SK-N-MC (cell line): ENCODE measurements at regions not wholly inside any gene's neighbourhood (a gene's known extent, or its start where the extent isn't known, plus 50 kb on each side); places are given as distances from the start of the nearest gene placed in this dataset.

Source experiments
- DNase-seq: peaks from one replicate; pipeline ENCODE4 v3.0.0-alpha.2; 2011; ENCODE audit warnings: low read depth, low spot score
- H3K27ac ChIP-seq: fragments of 200-600 bp; sonication (generic); 2 replicates; pipeline ENCODE4 v1.5.1; 2016; ENCODE audit warnings: mixed run types
- H3K36me3 ChIP-seq: fragments of 200-600 bp; sonication (generic); 2 replicates; pipeline ENCODE4 v1.6.1; 2017; ENCODE audit warnings: antibody characterized with exemption, low read length, mixed read lengths; ENCODE audit not compliant: insufficient read depth
- H3K4me3 ChIP-seq: fragments of 200-600 bp; sonication (generic); 2 replicates; pipeline ENCODE4 v1.5.1; 2016
- H3K9ac ChIP-seq: fragments of 200-600 bp; sonication (generic); 2 replicates; pipeline ENCODE4 v1.8.0; 2017; ENCODE audit warnings: mixed run types, mixed read lengths; ENCODE audit not compliant: insufficient read length
- H3K9me3 ChIP-seq: fragments of 200-600 bp; sonication (generic); 2 replicates; pipeline ENCODE4 v1.6.1; 2017; ENCODE audit warnings: low read depth, mild to moderate bottlenecking, antibody characterized with exemption, low read length, moderate library complexity, mixed read lengths
- EZH2 ChIP-seq: fragments of 200-600 bp; sonication (generic); IDR thresholded peaks from one replicate; pipeline ENCODE4 v1.6.1; 2017; ENCODE audit warnings: antibody characterized with exemption
- FOXP2 ChIP-seq: optimal IDR thresholded peaks from 2 replicates; pipeline ENCODE3; 2011; ENCODE audit warnings: mild to moderate bottlenecking, moderate library complexity; ENCODE audit not compliant: insufficient read depth; ENCODE audit errors: extremely low read length, control extremely low read depth
- POLR2AphosphoS5 ChIP-seq: IDR thresholded peaks from 2 replicates; pipeline ENCODE4 v1.6.1; 2012; ENCODE audit warnings: mild to moderate bottlenecking, low read depth, low read length, borderline replicate concordance

DNA sequence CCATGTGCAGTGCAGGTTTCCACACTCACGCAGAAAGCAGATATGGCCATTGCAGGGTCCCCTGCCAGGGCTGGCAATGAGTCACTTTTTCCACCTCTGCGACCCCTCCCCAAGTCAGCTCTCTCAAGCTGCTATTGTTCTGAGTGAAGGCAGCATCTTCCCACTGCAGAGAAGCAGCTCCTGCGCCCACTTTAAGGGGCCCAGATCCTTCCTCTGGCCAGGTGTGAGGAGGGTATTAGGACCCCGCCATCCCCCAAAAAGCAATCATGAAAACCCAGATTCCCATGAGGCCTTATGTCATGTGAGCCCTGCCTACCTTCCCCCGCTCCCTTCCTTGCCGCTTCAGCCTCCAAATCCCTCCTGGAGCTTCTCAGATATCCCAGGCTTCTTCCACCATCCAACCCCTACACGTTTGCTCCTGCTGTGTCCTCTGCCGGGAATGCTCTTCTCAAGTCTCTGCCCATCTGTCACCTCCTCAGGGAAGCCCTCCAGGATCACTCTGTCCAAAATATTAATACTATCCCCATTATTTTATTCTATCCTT lies 220.3 kb downstream of the NFATC2 start:
- DNase-seq: no peak
- no peaks in the 10 kb centered on the region for H3K36me3 ChIP-seq

DNA sequence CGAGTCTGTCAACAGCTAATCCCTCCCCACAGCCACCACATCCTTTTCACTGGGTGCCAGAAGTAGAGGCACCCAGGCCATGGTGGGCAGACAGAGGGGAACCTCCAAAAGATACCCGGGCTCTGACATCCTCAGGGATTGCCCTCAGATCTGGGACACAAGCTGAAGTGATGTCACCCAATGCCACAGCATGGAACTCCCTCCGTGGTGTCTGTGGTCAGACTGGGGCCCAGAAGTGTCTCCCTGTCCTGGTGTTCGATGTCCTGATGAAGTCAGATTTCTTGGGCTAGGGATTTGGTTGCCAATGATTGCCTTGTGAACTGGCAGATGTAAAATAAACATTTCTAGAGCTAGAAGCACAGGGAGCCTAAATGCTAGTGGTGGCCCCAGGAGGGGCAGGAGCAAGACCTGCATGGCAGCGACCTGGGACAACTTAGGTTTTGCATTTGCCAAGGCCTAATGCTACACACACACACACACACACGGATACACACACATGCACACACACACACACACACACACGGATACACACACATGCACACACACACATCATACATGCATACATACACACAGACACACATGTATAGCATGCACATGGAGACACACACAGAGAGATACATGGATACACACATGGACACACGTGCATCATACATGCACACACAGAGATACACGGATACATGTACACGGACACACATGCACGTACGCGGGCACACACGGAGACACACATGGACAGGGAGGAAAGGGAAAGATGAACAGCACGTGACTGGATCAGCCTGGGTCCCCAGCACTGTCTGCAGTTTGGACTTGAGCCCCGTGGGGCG lies 221.0 kb downstream of the NFATC2 start:
- H3K9me3 ChIP-seq: no peaks in the 10 kb centered on the region
- no peak overlapping the region for H3K9ac ChIP-seq
- H3K4me3 ChIP-seq: no peak overlapping the region
- no peak overlapping the region for H3K27ac ChIP-seq
- no peak for TF ChIP-seq FOXP2
- no peak for TF ChIP-seq EZH2
- no peak for TF ChIP-seq POLR2AphosphoS5
- H3K36me3 ChIP-seq: no peaks in the 10 kb centered on the region
- no peak for DNase-seq

More for the DNA sequence above, 220.3 kb downstream of the NFATC2 start:
- Histone ChIP-seq H3K9me3 (no peaks in the 10 kb centered on the region), H3K27ac (no peak overlapping the region), H3K9ac (no peak overlapping the region), H3K4me3 (no peak overlapping the region)
- TF ChIP-seq EZH2 (no peak), POLR2AphosphoS5 (no peak), FOXP2 (no peak)

GRCh38 chr20:51319522-51319921 lies 223.0 kb downstream of the NFATC2 start:
- Histone ChIP-seq H3K9me3 (no peaks in the 10 kb centered on the region), H3K36me3 (no peaks in the 10 kb centered on the region), H3K27ac (no peak overlapping the region), H3K4me3 (no peak overlapping the region), H3K9ac (no peak overlapping the region)
- no peak for DNase-seq
- no peak for TF ChIP-seq EZH2

GRCh38 chr20:51318058-51318949 lies 224.2 kb downstream of the NFATC2 start:
- TF ChIP-seq POLR2AphosphoS5 (no peak), FOXP2 (no peak), EZH2 (no peak)
- H3K36me3 ChIP-seq: no peaks in the 10 kb centered on the region
- H3K27ac ChIP-seq: no peak overlapping the region
- H3K9me3 ChIP-seq: no peaks in the 10 kb centered on the region
- H3K9ac ChIP-seq: no peak overlapping the region
- DNase-seq: no peak
- no peak overlapping the region for H3K4me3 ChIP-seq

GRCh38 chr20:51315390-51315789 lies 227.1 kb downstream of the NFATC2 start:
- Histone ChIP-seq H3K9ac (no peak overlapping the region), H3K9me3 (no peaks in the 10 kb centered on the region), H3K27ac (no peak overlapping the region), H3K4me3 (no peak overlapping the region), H3K36me3 (no peaks in the 10 kb centered on the region)
- DNase-seq: no peak
- TF ChIP-seq POLR2AphosphoS5 (no peak), EZH2 (no peak), FOXP2 (no peak)

DNA sequence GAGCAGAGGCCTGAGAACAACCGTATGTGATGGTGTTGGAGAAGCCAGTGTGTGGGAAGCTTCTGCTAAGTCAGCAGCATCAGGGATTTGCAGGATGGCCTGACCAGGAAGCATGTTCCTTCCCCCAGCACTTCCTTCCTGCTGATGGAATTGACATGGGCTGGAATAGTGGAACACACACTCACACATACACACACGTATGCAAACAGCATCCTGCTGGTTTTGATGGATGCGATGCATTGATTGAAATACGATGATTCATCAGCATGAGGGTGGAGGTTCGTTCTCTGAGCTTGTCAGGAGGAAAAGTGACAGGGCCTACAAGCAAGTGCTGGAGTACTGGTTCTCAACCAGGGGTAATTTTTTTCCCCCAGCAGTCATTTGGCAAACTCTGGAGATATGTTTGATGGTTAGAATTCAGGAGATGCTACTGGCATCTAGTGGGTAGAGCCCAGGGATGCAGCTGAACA lies 229.1 kb downstream of the NFATC2 start:
- no peak overlapping the region for H3K27ac ChIP-seq

DNA sequence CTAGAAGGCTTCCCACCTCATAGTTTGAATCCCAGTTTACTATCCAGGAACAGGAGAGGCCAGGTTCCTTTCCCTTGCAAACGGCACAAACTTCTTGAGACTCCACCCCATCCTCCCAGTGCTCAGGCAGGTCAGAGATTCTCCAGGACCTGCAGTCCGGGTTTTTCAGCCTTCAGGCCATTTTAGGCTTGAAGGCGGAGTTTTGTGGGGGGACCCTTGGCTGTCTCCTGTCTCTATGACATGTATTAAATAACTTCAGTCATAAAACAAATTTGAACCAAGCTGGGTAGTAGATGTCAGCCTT lies 230.1 kb downstream of the NFATC2 start:
- H3K9ac ChIP-seq: no peak overlapping the region
- no peak overlapping the region for H3K4me3 ChIP-seq
- H3K27ac ChIP-seq: no peak overlapping the region
- no peak for TF ChIP-seq EZH2
- no peaks in the 10 kb centered on the region for H3K9me3 ChIP-seq
- H3K36me3 ChIP-seq: no peaks in the 10 kb centered on the region
- DNase-seq: no peak

More for the DNA sequence above, 229.1 kb downstream of the NFATC2 start:
- H3K36me3 ChIP-seq: no peaks in the 10 kb centered on the region
- H3K9me3 ChIP-seq: no peaks in the 10 kb centered on the region
- H3K9ac ChIP-seq: no peak overlapping the region
- DNase-seq: no peak
- H3K4me3 ChIP-seq: no peak overlapping the region
- TF ChIP-seq FOXP2 (no peak), EZH2 (no peak), POLR2AphosphoS5 (no peak)

DNA sequence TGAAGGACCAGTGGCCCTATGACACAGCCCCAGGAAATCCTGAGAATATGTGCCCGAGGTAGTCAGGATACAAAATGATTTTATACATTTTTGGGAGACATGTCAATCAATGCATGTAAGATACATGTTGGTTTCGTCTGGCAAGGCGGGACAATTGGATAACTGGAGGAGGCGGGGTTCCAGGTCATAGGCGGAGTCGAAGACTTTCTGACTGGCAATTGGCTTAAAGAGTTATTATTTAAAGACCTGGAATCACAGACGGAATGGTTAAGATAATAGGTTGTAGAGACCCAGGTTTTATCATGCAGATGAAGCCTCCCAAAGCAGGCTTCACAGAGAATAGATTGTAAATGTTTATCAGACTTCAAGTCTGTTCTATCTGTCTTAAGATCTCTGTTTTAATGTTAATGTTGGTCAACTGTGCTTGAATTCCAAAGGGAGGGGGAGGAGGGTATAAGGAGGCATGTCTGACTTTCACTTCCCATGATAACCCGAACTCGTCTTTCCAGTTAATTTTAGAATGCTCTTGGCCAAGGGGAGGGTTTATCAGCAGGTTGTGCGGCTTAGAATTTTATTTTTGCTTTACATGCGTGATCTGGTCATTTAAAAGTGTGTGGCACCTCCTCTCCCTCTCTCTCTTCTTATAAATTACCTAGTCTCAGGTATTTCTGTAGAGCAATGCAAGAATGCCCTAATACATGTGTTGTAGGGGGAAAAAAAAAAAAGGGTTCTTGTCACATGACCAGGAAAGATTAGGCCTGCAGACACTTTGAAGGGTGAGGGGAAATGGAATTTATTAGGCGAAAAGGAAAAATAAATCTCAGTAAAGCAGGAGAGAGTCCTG lies 230.7 kb downstream of the NFATC2 start:
- Histone ChIP-seq H3K36me3 (no peaks in the 10 kb centered on the region), H3K9ac (no peak overlapping the region), H3K9me3 (no peaks in the 10 kb centered on the region), H3K4me3 (no peak overlapping the region), H3K27ac (no peak overlapping the region)
- no peak for DNase-seq
- TF ChIP-seq POLR2AphosphoS5: no peak
- TF ChIP-seq FOXP2: no peak
- TF ChIP-seq EZH2: no peak
